GM19455 (cell line): ENCODE measurements at regions not wholly inside any gene's neighbourhood (a gene's known extent, or its start where the extent isn't known, plus 50 kb on each side); places are given as distances from the start of the nearest gene placed in this dataset.
"Not testable (repeated sequence)": the region's sequence is repeated elsewhere in the genome, so short reads cannot be mapped to it uniquely, and the experiment has no call there.

Experiments used
- ATAC-seq: cut with Tn5 transposase; IDR thresholded peaks from one replicate; pipeline ENCODE4 v1.9.1; 2021; ENCODE audit not compliant: unreplicated experiment

GRCh38 chr10:30736685-30737232 is 107.2 kb upstream of the LYZL2 start:
- peak; percentile 68 for ATAC-seq

- ATAC-seq, result no peak
Measured at GRCh38 chr10:30734901-30735300, 105.3 kb upstream of the LYZL2 start.

- ATAC-seq, result no peak
Measured at GRCh38 chr10:30732671-30733070, 103.1 kb upstream of the LYZL2 start.

GRCh38 chr10:30731963-30732362 is 102.4 kb upstream of the LYZL2 start:
- no peak for ATAC-seq

- no peak for ATAC-seq
Measured at GRCh38 chr10:30730306-30730705, 100.8 kb upstream of the LYZL2 start.

- no peak for ATAC-seq
Measured at GRCh38 chr10:30728766-30729165, 99.2 kb upstream of the LYZL2 start.

GRCh38 chr10:30728127-30728526 is 98.6 kb upstream of the LYZL2 start:
- no peak for ATAC-seq

GRCh38 chr10:30727524-30727923 is 98.0 kb upstream of the LYZL2 start:
- ATAC-seq, result no peak

GRCh38 chr10:30726783-30727414 is 97.3 kb upstream of the LYZL2 start:
- peak; percentile 92 for ATAC-seq

- no peak for ATAC-seq
Measured at GRCh38 chr10:30725661-30726060, 96.1 kb upstream of the LYZL2 start.

GRCh38 chr10:30724296-30724695 is 94.7 kb upstream of the LYZL2 start:
- ATAC-seq, result no peak

GRCh38 chr10:30722956-30723620 is 93.5 kb upstream of the LYZL2 start:
- ATAC-seq, result no peak

GRCh38 chr10:30719832-30720231 is 90.3 kb upstream of the LYZL2 start:
- ATAC-seq, result no peak

- no peak for ATAC-seq
Measured at GRCh38 chr10:30709700-30710358, 80.3 kb upstream of the LYZL2 start.

GRCh38 chr10:30709229-30709628 is 79.7 kb upstream of the LYZL2 start:
- no peak for ATAC-seq

- no peak for ATAC-seq
Measured at GRCh38 chr10:30708234-30708633, 78.7 kb upstream of the LYZL2 start.

- ATAC-seq, result not testable (repeated sequence)
Measured at GRCh38 chr10:30706189-30706588, 76.6 kb upstream of the LYZL2 start.

GRCh38 chr10:30705625-30706149 is 76.1 kb upstream of the LYZL2 start:
- peak; percentile 16 for ATAC-seq

- peak; percentile 62 for ATAC-seq
Measured at GRCh38 chr10:30705101-30705624, 75.6 kb upstream of the LYZL2 start.

- ATAC-seq, result peak; percentile 1
Measured at GRCh38 chr10:30704601-30705100, 75.1 kb upstream of the LYZL2 start.

- no peak for ATAC-seq
Measured at GRCh38 chr10:30704026-30704600, 74.6 kb upstream of the LYZL2 start.
